Right lobe of liver (tissue), 4 donors: ENCODE measurements at regions not wholly inside any gene's neighbourhood (a gene's known extent, or its start where the extent isn't known, plus 50 kb on each side); places are given as distances from the start of the nearest gene placed in this dataset.

Experiments
- CTCF ChIP-seq, 4 donors: fragments of 200-600 bp in 3 of 4; fragments of 450-650 bp in 1 of 4; IDR thresholded peaks; one replicate each; pipeline versions ENCODE4 v1.5.1 to v1.8.0; 2016 to 2022; ENCODE audit warnings: antibody characterized with exemption in 4 of 4, mild to moderate bottlenecking in 2 of 4
- POLR2A ChIP-seq: fragments of 450-650 bp; IDR thresholded peaks from one replicate; pipeline ENCODE4 v1.6.1; 2017; ENCODE audit warnings: antibody characterized with exemption, mild to moderate bottlenecking
- donor health status: DM: no; HTN: no; CAD: no.
- donor health status: DM: no; HTN: no; CAD: no.
- donor health status: DM: no; HTN: yes; CAD: no.

- TF ChIP-seq CTCF (IDR thresholded peaks at IDR 0.05) = no peak
- TF ChIP-seq POLR2A = no peak
Observed at GRCh38 chr1:240682859-240683242, 70.9 kb upstream of the GREM2 start.
